Ishikawa (cell line): ENCODE measurements at regions not wholly inside any gene's neighbourhood (a gene's known extent, or its start where the extent isn't known, plus 50 kb on each side); places are given as distances from the start of the nearest gene placed in this dataset.

Experiments
- CEBPB ChIP-seq: IDR thresholded peaks from 2 replicates; pipeline ENCODE4 v1.6.1; 2012
- CREB1 ChIP-seq: IDR thresholded peaks from 2 replicates; pipeline ENCODE4 v1.6.1; 2012; ENCODE audit warnings: low read depth
- EGR1 ChIP-seq: IDR thresholded peaks from 2 replicates; pipeline ENCODE4 v1.6.1; 2012
- EP300 ChIP-seq: IDR thresholded peaks from 2 replicates; pipeline ENCODE4 v1.6.1; 2012; ENCODE audit warnings: borderline replicate concordance
- MAX ChIP-seq: IDR thresholded peaks from 2 replicates; pipeline ENCODE4 v1.6.1; 2012
- NFIC ChIP-seq: IDR thresholded peaks from 2 replicates; pipeline ENCODE4 v1.6.1; 2012
- RAD21 ChIP-seq: IDR thresholded peaks from 2 replicates; pipeline ENCODE4 v1.6.1; 2012; ENCODE audit warnings: low read depth
- REST ChIP-seq: IDR thresholded peaks from 2 replicates; pipeline ENCODE4 v1.6.1; 2012; ENCODE audit warnings: low read depth, mild to moderate bottlenecking
- TAF1 ChIP-seq: IDR thresholded peaks from 2 replicates; pipeline ENCODE4 v1.6.1; 2012; ENCODE audit warnings: low read depth, mild to moderate bottlenecking
- TCF12 ChIP-seq: IDR thresholded peaks from 2 replicates; pipeline ENCODE4 v1.6.1; 2012; ENCODE audit warnings: low read depth
- TEAD4 ChIP-seq: IDR thresholded peaks from 2 replicates; pipeline ENCODE4 v1.6.1; 2012
- USF1 ChIP-seq: IDR thresholded peaks from 2 replicates; pipeline ENCODE4 v1.6.1; 2012
- YY1 ChIP-seq: IDR thresholded peaks from 2 replicates; pipeline ENCODE4 v1.6.1; 2012; ENCODE audit warnings: low read depth
- ZBTB7A ChIP-seq: IDR thresholded peaks from 2 replicates; pipeline ENCODE4 v1.6.1; 2012; ENCODE audit warnings: low read depth

GRCh38 chr13:33934343-33934742 is 116.4 kb downstream of the RFC3 start:
- TF ChIP-seq CEBPB (no peak), YY1 (no peak), EGR1 (no peak), RAD21 (no peak), REST (no peak), TAF1 (no peak), CREB1 (no peak), TEAD4 (no peak), MAX (no peak), EP300 (no peak), ZBTB7A (no peak), USF1 (no peak), TCF12 (no peak), NFIC (no peak)
